SK-N-SH (cell line): ENCODE measurements at regions not wholly inside any gene's neighbourhood (a gene's known extent, or its start where the extent isn't known, plus 50 kb on each side); places are given as distances from the start of the nearest gene placed in this dataset.

Source experiments
- CTCF ChIA-PET: fragments of 300-600, 350-600 bp; formaldehyde crosslinking; extraction: SDS; loops from one replicate; lab custom pipeline; 2021; lab: Yijun Ruan, JAX
- POLR2A ChIA-PET: fragments of 350-600 bp; sonication (Branson Sonifier 250); formaldehyde crosslinking; extraction: SDS; loops from one replicate; lab custom pipeline; 2020; ENCODE audit warnings: antibody characterized with exemption, inconsistent platforms; lab: Yijun Ruan, JAX
- DNase-seq: peaks from one replicate; pipeline ENCODE4 v3.0.0; 2012
- H2AFZ ChIP-seq: fragments of 200-600 bp; sonication (generic); 2 replicates; pipeline ENCODE4 v1.8.1; 2016; ENCODE audit warnings: antibody characterized with exemption, mild to moderate bottlenecking, low read depth
- H3F3A ChIP-seq: fragments of 200-600 bp; sonication (generic); replicated peaks from 2 replicates; pipeline ENCODE3; 2016; ENCODE audit warnings: antibody characterized with exemption, mild to moderate bottlenecking; ENCODE audit not compliant: insufficient read depth
- H3K27ac ChIP-seq, 2 experiments: fragments of 200-500 bp in 1 of 2; fragments of 200-600 bp in 1 of 2; sonication (Bioruptor generic) in 1 of 2; sonication (generic), shearing (Covaris generic) in 1 of 2; 2 replicates each; pipeline versions ENCODE4 v1.5.1 to v1.6.1; 2014 to 2016; ENCODE audit warnings: low read depth in 2 of 2, inconsistent platforms in 1 of 2, low read length in 1 of 2, mild to moderate bottlenecking in 1 of 2, mixed read lengths in 1 of 2
- H3K27me3 ChIP-seq: fragments of 200-600 bp; sonication (generic), shearing (Covaris generic); 2 replicates; pipeline ENCODE4 v1.6.1; 2016; ENCODE audit warnings: mixed run types; ENCODE audit not compliant: insufficient read depth
- H3K36me3 ChIP-seq, 2 experiments: fragments of 200-500 bp in 1 of 2; fragments of 200-600 bp in 1 of 2; sonication (Bioruptor generic) in 1 of 2; sonication (generic) in 1 of 2; replicated peaks in 1 of 2; 2 replicates each; pipeline versions ENCODE3 to v1.5.1; 2014 to 2016; ENCODE audit warnings: low read length in 1 of 2, mild to moderate bottlenecking in 1 of 2; ENCODE audit not compliant: insufficient read depth in 2 of 2, control insufficient read depth in 1 of 2
- H3K4me1 ChIP-seq, 2 experiments: fragments of 200-500 bp in 1 of 2; fragments of 200-600 bp in 1 of 2; sonication (Bioruptor generic) in 1 of 2; sonication (generic), shearing (Covaris generic) in 1 of 2; 2 replicates each; pipeline versions ENCODE4 v1.5.1 to v1.6.1; 2014 to 2016; ENCODE audit warnings: low read depth in 1 of 2, low read length in 1 of 2, mixed run types in 1 of 2; ENCODE audit not compliant: insufficient read depth in 2 of 2, control insufficient read depth in 1 of 2
- H3K4me2 ChIP-seq: fragments of 200-600 bp; sonication (generic), shearing (Covaris generic); 2 replicates; pipeline ENCODE4 v1.6.1; 2017; ENCODE audit warnings: mixed run types
- H3K4me3 ChIP-seq, 2 experiments: fragments of 200-500 bp in 1 of 2; fragments of 200-600 bp in 1 of 2; sonication (Bioruptor generic) in 1 of 2; sonication (generic), shearing (Covaris generic) in 1 of 2; 2 replicates each; pipeline versions ENCODE4 v1.5.1 to v1.8.1; 2014 to 2016; ENCODE audit warnings: low read depth in 2 of 2, inconsistent platforms in 1 of 2, low read length in 1 of 2, mild to moderate bottlenecking in 1 of 2, mixed read lengths in 1 of 2, moderate library complexity in 1 of 2
- H3K79me2 ChIP-seq: fragments of 200-600 bp; sonication (generic); 2 replicates; pipeline ENCODE4 v1.8.1; 2017; ENCODE audit warnings: mild to moderate bottlenecking; ENCODE audit not compliant: insufficient read depth
- H3K9ac ChIP-seq: fragments of 200-600 bp; sonication (generic); 2 replicates; pipeline ENCODE4 v1.6.1; 2017; ENCODE audit warnings: mixed run types
- H3K9me2 ChIP-seq: fragments of 200-600 bp; sonication (generic); 2 replicates; pipeline ENCODE4 v1.6.1; 2017; ENCODE audit warnings: mixed run types
- H3K9me3 ChIP-seq: fragments of 200-600 bp; sonication (generic); 2 replicates; pipeline ENCODE4 v1.6.1; 2017; ENCODE audit warnings: mixed run types, mild to moderate bottlenecking, moderate library complexity
- H4K20me1 ChIP-seq: fragments of 200-600 bp; sonication (generic); 2 replicates; pipeline ENCODE4 v1.6.1; 2017; ENCODE audit warnings: mild to moderate bottlenecking, mixed run types; ENCODE audit not compliant: insufficient read depth
- ELF1 ChIP-seq: IDR thresholded peaks from 2 replicates; pipeline ENCODE4 v1.4.0; 2012
- EP300 ChIP-seq, 2 experiments: IDR thresholded peaks; 2 replicates each; pipeline versions ENCODE4 v1.4.0 to v1.6.1; 2012; ENCODE audit warnings: borderline replicate concordance in 1 of 2, low read depth in 1 of 2, low read length in 1 of 2
- FOXJ3 ChIP-seq: sonication (generic); formaldehyde crosslinking; IDR thresholded peaks from 2 replicates; pipeline ENCODE4 v1.5.1; 2020; ENCODE audit warnings: mild to moderate bottlenecking, missing genetic modification reagents
- GABPA ChIP-seq: IDR thresholded peaks from 2 replicates; pipeline ENCODE4 v1.4.0; 2012; ENCODE audit warnings: low read depth, mild to moderate bottlenecking
- GATA2 ChIP-seq: sonication (generic); formaldehyde crosslinking; IDR thresholded peaks from 2 replicates; pipeline ENCODE4 v1.5.0; 2020; ENCODE audit warnings: mild to moderate bottlenecking, missing genetic modification reagents
- MXI1 ChIP-seq: IDR thresholded peaks from 2 replicates; pipeline ENCODE4 v1.6.1; 2012; ENCODE audit warnings: mild to moderate bottlenecking, low read depth, low read length, improper control_type of control experiment
- NRF1 ChIP-seq: IDR thresholded peaks from 2 replicates; pipeline ENCODE4 v1.6.1; 2012; ENCODE audit warnings: low read depth, mild to moderate bottlenecking, low read length
- RCOR1 ChIP-seq: fragments of 150-350 bp; IDR thresholded peaks from 2 replicates; pipeline ENCODE4 v1.6.1; 2017; ENCODE audit warnings: antibody characterized with exemption, low read length
- RFX5 ChIP-seq: IDR thresholded peaks from 2 replicates; pipeline ENCODE4 v1.6.1; 2012; ENCODE audit warnings: mild to moderate bottlenecking, improper control_type of control experiment, low read length
- RXRA ChIP-seq: IDR thresholded peaks from 2 replicates; pipeline ENCODE4 v1.4.0; 2012; ENCODE audit warnings: low read depth, mild to moderate bottlenecking, borderline replicate concordance
- TEAD4 ChIP-seq: IDR thresholded peaks from 2 replicates; pipeline ENCODE4 v1.4.0; 2012; ENCODE audit warnings: mild to moderate bottlenecking, borderline replicate concordance; ENCODE audit not compliant: insufficient read depth
- USF1 ChIP-seq: IDR thresholded peaks from 2 replicates; pipeline ENCODE4 v1.4.0; 2012; ENCODE audit warnings: low read depth, borderline replicate concordance
- YY1 ChIP-seq: IDR thresholded peaks from 2 replicates; pipeline ENCODE4 v1.4.0; 2012; ENCODE audit warnings: low read depth, mild to moderate bottlenecking
- ZBTB33 ChIP-seq: IDR thresholded peaks from 2 replicates; pipeline ENCODE4 v1.4.0; 2012; ENCODE audit warnings: low read depth, borderline replicate concordance
- WGBS: methylation state at CpG from one replicate; pipeline ENCODE4 v1.1.6; 2017; ENCODE audit warnings: low lambda C conversion rate; 5-methylcytosine and 5-hydroxymethylcytosine counted together

DNA sequence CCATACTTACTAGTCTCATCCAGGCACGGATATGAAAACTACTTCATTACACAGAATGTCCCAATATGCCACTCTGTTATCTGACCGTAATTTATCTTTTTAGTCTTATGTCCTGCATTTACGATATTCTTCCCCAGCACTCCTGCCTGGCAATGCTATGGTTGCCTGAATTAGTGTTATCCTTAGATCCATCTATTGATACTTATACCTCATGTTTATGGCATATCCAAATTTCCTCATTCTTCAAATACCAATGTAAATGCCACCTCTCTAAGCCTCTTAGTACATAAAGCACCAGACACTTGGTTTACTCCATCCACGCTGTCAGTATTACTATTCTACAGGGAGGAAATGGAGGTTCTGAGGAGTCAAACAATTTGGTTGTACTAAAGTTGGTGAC is 507.8 kb upstream of the NMUR2 start:
- Histone ChIP-seq H3K27ac (no peak overlapping the region), H3K4me3 (no peak overlapping the region), H3K9ac (no peak overlapping the region), H3K9me2 (no peaks in the 10 kb centered on the region), H3K4me1 (no peaks in the 10 kb centered on the region), H4K20me1 (no peaks in the 10 kb centered on the region), H3K4me2 (no peak overlapping the region), H3K36me3 (no peaks in the 10 kb centered on the region), H2AFZ (no peak overlapping the region), H3K79me2 (no peaks in the 10 kb centered on the region), H3K27me3 (no peaks in the 10 kb centered on the region), H3F3A (no peaks in the 10 kb centered on the region), H3K9me3 (no peaks in the 10 kb centered on the region)
- TF ChIP-seq FOXJ3 (no peak), ELF1 (no peak), EP300 (IDR thresholded peaks at IDR 0.05; ENCODE audit: borderline replicate concordance in 1 of 2, low read depth in 1 of 2, low read length in 1 of 2) (no peak), USF1 (no peak), TEAD4 (no peak), GABPA (no peak)
- 10% methylated on average over 4 of the region's 4 CpGs for WGBS
- ChIA-PET CTCF (no interaction called here), POLR2A (no interaction called here)
- no peak for DNase-seq

DNA sequence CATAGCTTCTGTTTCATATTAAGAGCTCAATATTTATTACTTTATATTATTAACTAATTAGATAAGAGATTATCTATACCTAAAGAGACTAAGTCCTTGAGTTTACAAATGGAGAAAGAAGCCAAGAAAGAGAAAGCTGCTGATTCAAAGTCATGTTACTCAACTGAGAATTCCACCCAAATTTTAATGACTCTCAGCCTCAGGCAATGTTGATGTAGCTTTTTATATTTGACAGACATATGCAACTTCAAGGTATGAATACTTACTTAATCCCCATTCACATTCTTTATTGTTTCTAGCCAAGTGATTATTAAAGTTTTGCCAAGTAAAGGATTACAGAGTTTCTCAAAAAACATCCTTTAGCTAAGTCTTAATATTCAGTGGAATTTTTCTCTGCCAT is 527.5 kb upstream of the NMUR2 start:
- H2AFZ ChIP-seq, result no peak overlapping the region
- no peaks in the 10 kb centered on the region for H3F3A ChIP-seq
- H3K9ac ChIP-seq, result no peak overlapping the region
- H3K9me3 ChIP-seq, result no peaks in the 10 kb centered on the region
- H3K4me3 ChIP-seq, result no peak overlapping the region
- POLR2A ChIA-PET, result no interaction called here
- H3K27me3 ChIP-seq, result no peaks in the 10 kb centered on the region
- no peaks in the 10 kb centered on the region for H3K79me2 ChIP-seq
- TF ChIP-seq FOXJ3 (no peak), RXRA (no peak), GATA2 (CRISPR knock-in tag) (no peak), MXI1 (no peak), RFX5 (no peak), RCOR1 (no peak), ZBTB33 (no peak), NRF1 (no peak), ELF1 (no peak), YY1 (no peak)
- no peaks in the 10 kb centered on the region for H3K4me1 ChIP-seq
- CTCF ChIA-PET, result no interaction called here
- H3K27ac ChIP-seq, result no peak overlapping the region
- H3K9me2 ChIP-seq, result no peaks in the 10 kb centered on the region
- H3K36me3 ChIP-seq, result no peaks in the 10 kb centered on the region
- no peak for DNase-seq
- H3K4me2 ChIP-seq, result no peak overlapping the region
- H4K20me1 ChIP-seq, result no peaks in the 10 kb centered on the region
